Upper lobe of right lung (tissue), 1 donor: ENCODE measurements at regions not wholly inside any gene's neighbourhood (a gene's known extent, or its start where the extent isn't known, plus 50 kb on each side); places are given as distances from the start of the nearest gene placed in this dataset.

Experiments used
- ATAC-seq: fragments of 200-7000 bp; cut with Tn5 transposase; one replicate; pipeline ENCODE4 v1.9.1; 2020; ENCODE audit warnings: mild to moderate bottlenecking, moderate library complexity
- DNase-seq: peaks from one replicate; pipeline ENCODE4 v3.0.0-alpha.2; 2020
- H3K27ac ChIP-seq: fragments of 200-600 bp; one replicate; pipeline ENCODE4 v1.8.0; 2022
- H3K27me3 ChIP-seq: fragments of 200-600 bp; one replicate; pipeline ENCODE4 v1.8.0; 2022; ENCODE audit warnings: mild to moderate bottlenecking
- H3K36me3 ChIP-seq: fragments of 200-600 bp; one replicate; pipeline ENCODE4 v1.8.0; 2022
- H3K4me1 ChIP-seq: fragments of 200-600 bp; one replicate; pipeline ENCODE4 v1.8.0; 2022
- H3K4me3 ChIP-seq: fragments of 200-600 bp; one replicate; pipeline ENCODE4 v1.8.0; 2022; ENCODE audit warnings: mild to moderate bottlenecking
- H3K9me3 ChIP-seq: fragments of 200-600 bp; one replicate; pipeline ENCODE4 v1.8.0; 2022
- CTCF ChIP-seq: fragments of 200-600 bp; IDR thresholded peaks from one replicate; pipeline ENCODE4 v1.8.0; 2022; ENCODE audit warnings: antibody characterized with exemption
- intact Hi-C: fragments of 100-400 bp; cut with DNase I; formaldehyde crosslinking; loops from one replicate; pipeline ENCODE4 v1.11.0; 2022
- donor health status: DM: no; HTN: yes; CAD: no; lungs with severe emphysema.

- ATAC-seq: no peak
- peaks cover 6% of the 10 kb centered on the region for H3K9me3 ChIP-seq
- intact Hi-C loops: no loop called here
Observed at GRCh38 chr3:193903966-193904365, 232.0 kb upstream of the HES1 start.

GRCh38 chr3:193905541-193906396, 230.2 kb upstream of the HES1 start:
- TF ChIP-seq CTCF: no peak
- DNase-seq (no peak), ATAC-seq (peak; percentile 22)
- Histone ChIP-seq H3K27ac (no peak overlapping the region), H3K4me1 (peaks cover 18% of the 10 kb centered on the region), H3K9me3 (peaks cover 6% of the 10 kb centered on the region), H3K36me3 (no peaks in the 10 kb centered on the region), H3K4me3 (no peak overlapping the region), H3K27me3 (no peaks in the 10 kb centered on the region)
- intact Hi-C loops: no loop called here

More at GRCh38 chr3:193903966-193904365, 232.0 kb upstream of the HES1 start:
- no peak for DNase-seq
- no peaks in the 10 kb centered on the region for H3K36me3 ChIP-seq
- peaks cover 12% of the 10 kb centered on the region for H3K4me1 ChIP-seq
- H3K27ac ChIP-seq: no peak overlapping the region
- H3K4me3 ChIP-seq: no peak overlapping the region
- no peak for TF ChIP-seq CTCF
- H3K27me3 ChIP-seq: no peaks in the 10 kb centered on the region

- DNase-seq: no peak
- no peaks in the 10 kb centered on the region for H3K27me3 ChIP-seq
- no peak overlapping the region for H3K4me3 ChIP-seq
- peaks cover 6% of the 10 kb centered on the region for H3K9me3 ChIP-seq
- no peak for TF ChIP-seq CTCF
- no peaks in the 10 kb centered on the region for H3K36me3 ChIP-seq
- intact Hi-C loops: no loop called here
- H3K27ac ChIP-seq: no peak overlapping the region
- ATAC-seq: no peak
- H3K4me1 ChIP-seq: peaks cover 29% of the 10 kb centered on the region
Observed at GRCh38 chr3:193906849-193907410, 229.0 kb upstream of the HES1 start.

- ATAC-seq: no peak
- peaks cover 30% of the 10 kb centered on the region for H3K4me1 ChIP-seq
- H3K27ac ChIP-seq: no peak overlapping the region
- no peak for TF ChIP-seq CTCF
- H3K4me3 ChIP-seq: no peak overlapping the region
- DNase-seq: no peak
- peaks cover 6% of the 10 kb centered on the region for H3K9me3 ChIP-seq
- intact Hi-C loops: no loop called here
- no peaks in the 10 kb centered on the region for H3K27me3 ChIP-seq
- no peaks in the 10 kb centered on the region for H3K36me3 ChIP-seq
Observed at GRCh38 chr3:193908181-193908744, 227.7 kb upstream of the HES1 start.

- DNase-seq: no peak
- H3K4me3 ChIP-seq: no peak overlapping the region
- H3K4me1 ChIP-seq: peaks cover 30% of the 10 kb centered on the region
- no peaks in the 10 kb centered on the region for H3K27me3 ChIP-seq
- no peak overlapping the region for H3K27ac ChIP-seq
- no peaks in the 10 kb centered on the region for H3K36me3 ChIP-seq
- H3K9me3 ChIP-seq: peaks cover 6% of the 10 kb centered on the region
- ATAC-seq: peak; percentile 75
- intact Hi-C loops: no loop called here
- no peak for TF ChIP-seq CTCF
Observed at GRCh38 chr3:193909387-193909786, 226.6 kb upstream of the HES1 start.
